ENCODE measurements at regions not wholly inside any gene's neighbourhood (a gene's known extent, or its start where the extent isn't known, plus 50 kb on each side); places are given as distances from the start of the nearest gene placed in this dataset.

DNA sequence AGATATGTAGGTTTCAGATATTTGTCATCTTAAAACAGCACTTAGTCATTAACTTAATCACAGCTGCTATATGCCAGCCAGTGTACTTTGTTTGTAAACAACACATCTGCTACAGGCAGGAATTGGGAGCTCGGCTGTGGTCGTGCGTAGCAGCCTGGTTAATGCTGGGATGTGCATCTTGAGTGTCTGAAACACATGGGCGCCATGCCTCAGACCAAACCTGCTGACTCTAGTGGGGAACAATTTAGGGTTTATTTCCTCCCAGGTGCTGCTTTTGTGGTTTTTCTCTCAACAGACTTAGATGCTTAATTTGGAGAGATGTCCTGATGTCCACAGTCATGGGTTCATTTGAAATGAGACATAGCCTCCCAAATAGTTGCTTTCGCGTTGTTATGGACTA is 238.5 kb upstream of the TMTC4 start:
- Mint-ChIP-seq H3K4me3 (no peak overlapping the region), H3K27ac (no peak overlapping the region), H3K9me3 (peaks cover 5% of the 10 kb centered on the region), H3K4me1 (no peaks in the 10 kb centered on the region), H3K27me3 (ENCODE audit: insufficient read depth, low read depth) (no peaks in the 10 kb centered on the region), H3K36me3 (no peaks in the 10 kb centered on the region)
- no peak for DNase-seq (ENCODE audit: low spot score)
- Histone ChIP-seq H3K27ac (no peak overlapping the region), H3K36me3 (no peaks in the 10 kb centered on the region), H3K4me2 (no peak overlapping the region), H3F3A (ENCODE audit: low read depth) (no peaks in the 10 kb centered on the region), H4K20me1 (ENCODE audit: low read depth) (no peaks in the 10 kb centered on the region), H3K9me3 (ENCODE audit: low read depth) (no peaks in the 10 kb centered on the region), H2AFZ (replicated peaks) (no peak overlapping the region), H3K27me3 (no peaks in the 10 kb centered on the region), H3K4me1 (no peaks in the 10 kb centered on the region), H3K4me3 (no peak overlapping the region), H3K79me2 (ENCODE audit: low read depth) (no peaks in the 10 kb centered on the region), H3K9ac (no peak overlapping the region)
- TF ChIP-seq EZH2phosphoT487 (IDR thresholded peaks at IDR 0.05), result no peak
- TF ChIP-seq EZH2 (IDR thresholded peaks at IDR 0.05), result no peak

DNA sequence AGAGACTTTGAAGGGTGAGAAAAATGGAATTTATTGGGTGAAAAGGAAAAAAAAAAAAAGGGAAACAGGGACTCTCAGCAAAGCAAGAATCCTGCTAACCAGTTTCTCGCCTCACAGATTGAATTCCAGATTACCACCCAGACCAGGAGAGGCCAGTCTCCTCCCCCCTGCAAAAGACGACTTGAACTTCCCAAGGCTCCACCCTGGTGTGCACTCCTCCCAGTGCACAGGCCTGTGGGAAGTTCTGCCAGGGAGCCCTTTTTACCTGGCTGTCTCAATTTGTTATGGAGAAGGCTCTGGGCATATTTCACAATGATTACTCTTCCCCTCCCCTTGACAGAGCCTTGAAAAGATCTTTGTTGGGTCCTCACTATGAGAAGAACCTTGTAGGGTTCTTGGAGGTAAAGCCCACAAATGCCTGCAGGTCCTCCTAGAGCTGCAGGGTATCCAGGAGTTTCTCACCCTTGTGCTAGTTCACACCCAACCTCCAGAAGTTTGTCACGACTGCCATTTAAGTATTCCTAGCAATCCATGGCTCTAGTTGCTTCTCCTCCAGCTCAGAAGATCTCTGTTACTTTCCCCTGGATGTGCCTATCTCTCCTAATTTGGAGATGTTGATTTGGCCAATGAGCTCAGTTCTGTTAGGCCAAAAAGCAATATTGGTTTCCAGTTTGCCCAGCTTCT is 229.8 kb upstream of the TMTC4 start:
- H3K9me3 Mint-ChIP-seq, result no peaks in the 10 kb centered on the region

DNA sequence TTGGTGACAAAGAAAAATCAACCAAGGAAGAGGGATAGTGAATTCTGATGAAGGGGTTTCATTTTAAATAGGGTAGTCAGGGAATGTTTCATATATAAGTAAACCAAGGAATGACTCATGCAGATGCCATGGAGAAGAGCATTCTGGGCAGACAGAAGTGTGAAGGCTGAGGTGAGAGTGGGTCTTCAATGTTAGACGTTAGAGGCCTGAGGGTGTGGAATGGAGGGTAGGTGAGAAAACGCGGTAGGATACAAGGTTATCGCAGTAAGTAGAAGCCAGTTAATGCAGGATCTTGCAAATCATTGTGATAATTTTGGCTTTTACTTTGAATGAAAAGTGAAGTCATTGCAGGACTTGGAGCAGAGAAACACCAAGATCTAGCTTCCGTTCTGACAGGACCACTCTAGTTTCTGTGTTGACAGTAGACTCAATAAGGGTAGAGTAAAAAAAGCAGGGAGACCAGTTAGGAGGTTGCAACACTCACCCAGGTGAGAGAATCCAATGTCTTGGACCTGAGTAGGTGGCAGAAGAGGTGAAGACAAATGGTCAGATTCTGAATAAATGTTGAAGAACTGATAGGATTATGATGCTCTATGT is 225.2 kb upstream of the TMTC4 start:
- H3K27me3 Mint-ChIP-seq (ENCODE audit: insufficient read depth, low read depth), result no peaks in the 10 kb centered on the region
- Histone ChIP-seq H3K4me1 (no peaks in the 10 kb centered on the region), H3K9me3 (ENCODE audit: low read depth) (no peaks in the 10 kb centered on the region), H3K4me3 (no peak overlapping the region), H3K4me2 (no peak overlapping the region), H3F3A (ENCODE audit: low read depth) (no peaks in the 10 kb centered on the region), H2AFZ (replicated peaks) (no peak overlapping the region), H3K79me2 (ENCODE audit: low read depth) (no peaks in the 10 kb centered on the region), H4K20me1 (ENCODE audit: low read depth) (no peaks in the 10 kb centered on the region), H3K36me3 (no peaks in the 10 kb centered on the region), H3K27ac (no peak overlapping the region), H3K9ac (no peak overlapping the region), H3K27me3 (no peaks in the 10 kb centered on the region)
- no peaks in the 10 kb centered on the region for H3K4me1 Mint-ChIP-seq
- H3K4me3 Mint-ChIP-seq, result no peak overlapping the region
- DNase-seq (ENCODE audit: low spot score), result no peak
- H3K27ac Mint-ChIP-seq, result no peak overlapping the region
- H3K9me3 Mint-ChIP-seq, result no peaks in the 10 kb centered on the region
- H3K36me3 Mint-ChIP-seq, result no peaks in the 10 kb centered on the region
- no peak for TF ChIP-seq EZH2phosphoT487 (IDR thresholded peaks at IDR 0.05)
- no peak for TF ChIP-seq EZH2 (IDR thresholded peaks at IDR 0.05)
- TF ChIP-seq, protein P1, sequence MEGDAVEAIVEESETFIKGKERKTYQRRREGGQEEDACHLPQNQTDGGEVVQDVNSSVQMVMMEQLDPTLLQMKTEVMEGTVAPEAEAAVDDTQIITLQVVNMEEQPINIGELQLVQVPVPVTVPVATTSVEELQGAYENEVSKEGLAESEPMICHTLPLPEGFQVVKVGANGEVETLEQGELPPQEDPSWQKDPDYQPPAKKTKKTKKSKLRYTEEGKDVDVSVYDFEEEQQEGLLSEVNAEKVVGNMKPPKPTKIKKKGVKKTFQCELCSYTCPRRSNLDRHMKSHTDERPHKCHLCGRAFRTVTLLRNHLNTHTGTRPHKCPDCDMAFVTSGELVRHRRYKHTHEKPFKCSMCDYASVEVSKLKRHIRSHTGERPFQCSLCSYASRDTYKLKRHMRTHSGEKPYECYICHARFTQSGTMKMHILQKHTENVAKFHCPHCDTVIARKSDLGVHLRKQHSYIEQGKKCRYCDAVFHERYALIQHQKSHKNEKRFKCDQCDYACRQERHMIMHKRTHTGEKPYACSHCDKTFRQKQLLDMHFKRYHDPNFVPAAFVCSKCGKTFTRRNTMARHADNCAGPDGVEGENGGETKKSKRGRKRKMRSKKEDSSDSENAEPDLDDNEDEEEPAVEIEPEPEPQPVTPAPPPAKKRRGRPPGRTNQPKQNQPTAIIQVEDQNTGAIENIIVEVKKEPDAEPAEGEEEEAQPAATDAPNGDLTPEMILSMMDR (IDR thresholded peaks at IDR 0.05), result no peak

More for the DNA sequence above, 229.8 kb upstream of the TMTC4 start:
- no peak overlapping the region for H3K4me3 ChIP-seq
- TF ChIP-seq EZH2 (IDR thresholded peaks at IDR 0.05) (no peak), EZH2phosphoT487 (IDR thresholded peaks at IDR 0.05) (no peak)
- TF ChIP-seq, protein P1 (IDR thresholded peaks at IDR 0.05), result no peak
- H3K4me1 Mint-ChIP-seq, result no peaks in the 10 kb centered on the region
- no peak overlapping the region for H3K9ac ChIP-seq
- H3K27ac Mint-ChIP-seq, result no peak overlapping the region
- no peaks in the 10 kb centered on the region for H3K36me3 ChIP-seq
- no peak overlapping the region for H3K4me2 ChIP-seq
- H3K4me1 ChIP-seq, result no peaks in the 10 kb centered on the region
- H2AFZ ChIP-seq (replicated peaks), result no peak overlapping the region
- no peak overlapping the region for H3K27ac ChIP-seq
- DNase-seq (ENCODE audit: low spot score), result no peak
- no peaks in the 10 kb centered on the region for H3K36me3 Mint-ChIP-seq
- no peaks in the 10 kb centered on the region for H3F3A ChIP-seq (ENCODE audit: low read depth)
- H3K27me3 ChIP-seq, result no peaks in the 10 kb centered on the region
- H3K27me3 Mint-ChIP-seq (ENCODE audit: insufficient read depth, low read depth), result no peaks in the 10 kb centered on the region
- no peaks in the 10 kb centered on the region for H3K79me2 ChIP-seq (ENCODE audit: low read depth)
- H4K20me1 ChIP-seq (ENCODE audit: low read depth), result no peaks in the 10 kb centered on the region
- no peaks in the 10 kb centered on the region for H3K9me3 ChIP-seq (ENCODE audit: low read depth)
- H3K4me3 Mint-ChIP-seq, result no peak overlapping the region

DNA sequence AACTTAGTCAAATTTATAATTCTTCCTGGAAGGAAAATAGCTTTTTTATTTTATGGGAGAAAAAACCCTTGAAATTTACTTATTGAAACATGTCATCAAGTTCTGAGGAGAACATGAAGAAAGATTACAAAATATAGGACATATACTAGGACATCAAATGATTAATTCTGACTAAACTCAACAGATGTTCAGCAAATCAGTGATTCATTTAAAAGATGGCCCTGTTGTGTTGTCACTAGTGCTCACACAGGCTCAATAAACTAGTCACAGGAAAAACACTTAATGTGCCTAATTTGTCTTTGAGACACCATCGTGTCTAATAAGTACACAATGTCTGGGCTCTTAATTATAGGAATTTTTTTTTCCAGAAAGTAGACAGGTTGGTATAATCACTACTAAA is 223.8 kb upstream of the TMTC4 start:
- no peaks in the 10 kb centered on the region for H3K9me3 Mint-ChIP-seq

More for the DNA sequence above, 223.8 kb upstream of the TMTC4 start:
- H3K4me2 ChIP-seq, result no peak overlapping the region
- H3K9ac ChIP-seq, result no peak overlapping the region
- no peaks in the 10 kb centered on the region for H3K79me2 ChIP-seq (ENCODE audit: low read depth)
- no peaks in the 10 kb centered on the region for H3F3A ChIP-seq (ENCODE audit: low read depth)
- no peak overlapping the region for H3K27ac Mint-ChIP-seq
- H4K20me1 ChIP-seq (ENCODE audit: low read depth), result no peaks in the 10 kb centered on the region
- TF ChIP-seq, protein P1 (IDR thresholded peaks at IDR 0.05), result no peak
- no peak for TF ChIP-seq EZH2 (IDR thresholded peaks at IDR 0.05)
- no peaks in the 10 kb centered on the region for H3K27me3 Mint-ChIP-seq (ENCODE audit: insufficient read depth, low read depth)
- no peaks in the 10 kb centered on the region for H3K9me3 ChIP-seq (ENCODE audit: low read depth)
- no peaks in the 10 kb centered on the region for H3K27me3 ChIP-seq
- no peaks in the 10 kb centered on the region for H3K36me3 Mint-ChIP-seq
- no peaks in the 10 kb centered on the region for H3K4me1 Mint-ChIP-seq
- H3K27ac ChIP-seq, result no peak overlapping the region
- H3K36me3 ChIP-seq, result no peaks in the 10 kb centered on the region
- no peaks in the 10 kb centered on the region for H3K4me1 ChIP-seq
- no peak for DNase-seq (ENCODE audit: low spot score)
- H3K4me3 ChIP-seq, result no peak overlapping the region
- H2AFZ ChIP-seq (replicated peaks), result no peak overlapping the region
- no peak overlapping the region for H3K4me3 Mint-ChIP-seq
